HCT116 (cell line): ENCODE measurements at regions not wholly inside any gene's neighbourhood (a gene's known extent, or its start where the extent isn't known, plus 50 kb on each side); places are given as distances from the start of the nearest gene placed in this dataset.
"Not testable (repeated sequence)": the region's sequence is repeated elsewhere in the genome, so short reads cannot be mapped to it uniquely, and the experiment has no call there.

Experiments
- ATAC-seq: fragments of 200-7000 bp; cut with Tn5 transposase; 2 replicates; pipeline ENCODE4 v1.9.1; 2020; ENCODE audit warnings: mild to moderate bottlenecking, moderate library complexity
- BruUV-seq: library from RNA; stranded (reverse); fragments of 400-500 nt; replicated peaks from 2 replicates; lab custom pipeline; 2021; lab: Mats Ljungman, UMichigan
- CTCF ChIA-PET: fragments of 300-600 bp; sonication (Branson Sonifier 250); formaldehyde crosslinking; loops from one replicate; lab custom pipeline; 2021; ENCODE audit warnings: antibody characterized with exemption; lab: Charles Lee
- POLR2A ChIA-PET: fragments of 300-600, 350-600 bp; sonication (Branson Sonifier 250); formaldehyde crosslinking; loops from one replicate; lab custom pipeline; 2021; ENCODE audit warnings: antibody characterized with exemption; lab: Charles Lee
- RAD21 ChIA-PET, 2 experiments: fragments of 300-600 bp; sonication (Branson Sonifier 250); formaldehyde crosslinking; loops; one replicate each; lab custom pipeline; 2023; ENCODE audit warnings: low total read pairs in 2 of 2; ENCODE audit not compliant: uncharacterized antibody in 2 of 2, unreplicated experiment in 2 of 2, low non-redundant PET in 1 of 2; lab: Charles Lee
- DNase-seq: peaks from one replicate; pipeline ENCODE4 v3.0.0-alpha.2; 2010; ENCODE audit warnings: low read depth, low spot score
- H2AFZ ChIP-seq: fragments of 200-600 bp; shearing (Covaris generic), sonication (generic); 2 replicates; pipeline ENCODE4 v1.6.1; 2017; ENCODE audit warnings: low read depth, mixed run types, mixed read lengths, antibody characterized with exemption, low read length; ENCODE audit not compliant: poor library complexity, severe bottlenecking
- H3K27ac ChIP-seq: 2 replicates; pipeline ENCODE4 v1.5.1; 2012; ENCODE audit warnings: low read depth, low read length
- H3K27me3 ChIP-seq: fragments of 200-600 bp; sonication (generic); 2 replicates; pipeline ENCODE4 v1.6.1; 2016; ENCODE audit warnings: mixed run types, low read length, mixed read lengths; ENCODE audit not compliant: insufficient read depth
- H3K36me3 ChIP-seq, 2 experiments: fragments of 200-500 bp in 1 of 2; fragments of 200-600 bp in 1 of 2; sonication (Bioruptor generic) in 1 of 2; sonication (generic) in 1 of 2; 2 replicates each; pipeline versions ENCODE4 v1.5.1 to v1.6.1; 2014 to 2016; ENCODE audit warnings: low read length in 2 of 2, inconsistent platforms in 1 of 2, mixed read lengths in 1 of 2, mixed run types in 1 of 2; ENCODE audit not compliant: insufficient read depth in 2 of 2, control insufficient read depth in 1 of 2
- H3K4me1 ChIP-seq, 2 experiments: fragments of 200-600 bp in 1 of 2; sonication (generic) in 1 of 2; 2 replicates each; pipeline versions ENCODE4 v1.5.1 to v1.6.1; 2012 to 2017; ENCODE audit warnings: low read length in 2 of 2, inconsistent platforms in 1 of 2, mild to moderate bottlenecking in 1 of 2, mixed read lengths in 1 of 2, mixed run types in 1 of 2, moderate library complexity in 1 of 2; ENCODE audit not compliant: insufficient read depth in 2 of 2, control insufficient read depth in 1 of 2
- H3K4me2 ChIP-seq: fragments of 200-600 bp; sonication (generic); 2 replicates; pipeline ENCODE4 v1.6.1; 2017; ENCODE audit warnings: mixed run types, low read length, mixed read lengths
- H3K4me3 ChIP-seq, 2 experiments: fragments of 200-600 bp in 1 of 2; sonication (generic) in 1 of 2; replicated peaks in 1 of 2; 2 replicates each; pipeline ENCODE4 v1.5.1; 2011 to 2016; ENCODE audit warnings: low read length in 2 of 2, control low read depth in 1 of 2, low read depth in 1 of 2, mild to moderate bottlenecking in 1 of 2, mixed read lengths in 1 of 2, mixed run types in 1 of 2
- H3K79me2 ChIP-seq: fragments of 200-600 bp; sonication (generic); 2 replicates; pipeline ENCODE4 v1.6.1; 2017; ENCODE audit warnings: mild to moderate bottlenecking, mixed run types, low read length, moderate library complexity, mixed read lengths; ENCODE audit not compliant: insufficient read depth
- H3K9ac ChIP-seq: fragments of 200-600 bp; sonication (generic); 2 replicates; pipeline ENCODE4 v1.6.1; 2016; ENCODE audit warnings: low read length, mixed read lengths
- H3K9me2 ChIP-seq: fragments of 200-600 bp; sonication (generic), shearing (Covaris generic); 2 replicates; pipeline ENCODE4 v1.6.1; 2017; ENCODE audit warnings: mixed run types, mild to moderate bottlenecking, moderate library complexity; ENCODE audit not compliant: insufficient read depth
- H3K9me3 ChIP-seq, 2 experiments: fragments of 200-500 bp in 1 of 2; fragments of 200-600 bp in 1 of 2; sonication (Bioruptor generic) in 1 of 2; sonication (generic) in 1 of 2; 2 replicates each; pipeline ENCODE4 v1.6.1; 2014 to 2017; ENCODE audit warnings: low read length in 2 of 2, mixed read lengths in 2 of 2, inconsistent platforms in 1 of 2, low read depth in 1 of 2, mild to moderate bottlenecking in 1 of 2, mixed run types in 1 of 2, moderate library complexity in 1 of 2; ENCODE audit not compliant: control insufficient read depth in 1 of 2, insufficient read depth in 1 of 2
- H4K20me1 ChIP-seq: fragments of 200-600 bp; sonication (generic), shearing (Covaris generic); 2 replicates; pipeline ENCODE4 v1.6.1; 2017; ENCODE audit warnings: mixed run types, mild to moderate bottlenecking, moderate library complexity; ENCODE audit not compliant: insufficient read depth
- intact Hi-C: fragments of 100-400 bp; cut with micrococcal nuclease; formaldehyde crosslinking; loops from 2 replicates; pipeline ENCODE4 v1.10.0; 2022

GRCh38 chr2:90097617-90098016, 1406.1 kb downstream of the RPIA start:
- H3K9me2 ChIP-seq, H3K9ac ChIP-seq, RAD21 ChIA-PET, H3K79me2 ChIP-seq, H3K4me1 ChIP-seq, intact Hi-C loops, H3K36me3 ChIP-seq, DNase-seq, H3K4me2 ChIP-seq, CTCF ChIA-PET, H3K27ac ChIP-seq, H4K20me1 ChIP-seq, BruUV-seq, H3K27me3 ChIP-seq, H3K9me3 ChIP-seq, POLR2A ChIA-PET, H2AFZ ChIP-seq, H3K4me3 ChIP-seq: not testable (repeated sequence)
- peak; percentile 55; the same call in 1 of the 2 replicates for ATAC-seq

DNA sequence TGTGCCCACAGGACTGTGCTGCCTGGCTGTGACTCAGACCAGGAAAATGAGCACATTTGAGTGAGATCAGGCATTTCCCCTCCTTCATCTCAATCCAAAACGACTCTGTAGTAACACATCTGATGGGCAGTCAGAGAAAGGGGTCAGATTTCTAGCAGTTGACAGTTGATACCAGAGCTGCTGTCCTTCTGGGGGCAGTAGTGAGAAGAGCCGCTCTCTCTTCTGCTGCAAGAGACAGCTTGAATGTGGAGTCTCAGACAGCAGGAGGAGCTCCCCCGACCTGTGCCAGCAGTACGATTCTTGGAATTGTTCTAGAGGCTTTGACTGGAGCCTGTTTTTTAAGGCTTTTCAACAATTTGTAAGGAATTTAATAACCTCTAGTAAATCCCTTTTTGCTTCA, 1413.7 kb downstream of the RPIA start:
- H3K79me2 ChIP-seq, H3K27ac ChIP-seq, H3K4me1 ChIP-seq, ATAC-seq, H3K27me3 ChIP-seq, H3K4me2 ChIP-seq, H3K36me3 ChIP-seq, RAD21 ChIA-PET, H2AFZ ChIP-seq, BruUV-seq, intact Hi-C loops, H3K9ac ChIP-seq, H3K9me2 ChIP-seq, H4K20me1 ChIP-seq, CTCF ChIA-PET, H3K4me3 ChIP-seq, POLR2A ChIA-PET, DNase-seq, H3K9me3 ChIP-seq: not testable (repeated sequence)

GRCh38 chr2:90123409-90123808, 1431.9 kb downstream of the RPIA start:
- H3K27ac ChIP-seq, CTCF ChIA-PET, H3K9me2 ChIP-seq, DNase-seq, POLR2A ChIA-PET, H3K4me2 ChIP-seq, H3K36me3 ChIP-seq, H3K4me1 ChIP-seq, H3K79me2 ChIP-seq, H2AFZ ChIP-seq, ATAC-seq, BruUV-seq, H3K9ac ChIP-seq, H3K4me3 ChIP-seq, H3K27me3 ChIP-seq, intact Hi-C loops, RAD21 ChIA-PET, H4K20me1 ChIP-seq, H3K9me3 ChIP-seq: not testable (repeated sequence)

DNA sequence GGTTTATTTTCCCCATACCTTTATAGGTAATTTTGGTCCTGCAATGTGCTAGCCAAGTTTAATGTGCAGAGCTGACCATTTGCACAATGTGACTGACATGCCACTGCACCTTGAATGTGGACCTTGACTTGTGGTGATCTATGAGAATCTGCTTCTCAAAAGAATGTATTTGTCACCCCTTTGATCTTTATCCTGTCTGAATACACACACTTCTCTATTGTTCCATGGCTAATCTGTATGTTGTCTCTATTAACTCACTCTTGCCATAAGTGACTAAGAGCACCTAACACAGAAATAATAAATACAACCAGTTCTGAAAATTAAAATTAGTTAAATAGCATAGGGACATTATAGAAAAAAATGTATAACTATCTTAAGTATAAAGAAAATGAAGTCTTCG, 1447.6 kb downstream of the RPIA start:
- POLR2A ChIA-PET = not testable (repeated sequence)

GRCh38 chr2:90141558-90141957, 1450.1 kb downstream of the RPIA start:
- H3K9me3 ChIP-seq, intact Hi-C loops, H3K4me3 ChIP-seq, H3K4me1 ChIP-seq, POLR2A ChIA-PET, H3K36me3 ChIP-seq, DNase-seq, ATAC-seq, H3K9ac ChIP-seq, RAD21 ChIA-PET, H3K27ac ChIP-seq, H3K9me2 ChIP-seq, BruUV-seq, H3K79me2 ChIP-seq, CTCF ChIA-PET, H3K27me3 ChIP-seq, H4K20me1 ChIP-seq, H2AFZ ChIP-seq, H3K4me2 ChIP-seq: not testable (repeated sequence)

More for the DNA sequence above, 1447.6 kb downstream of the RPIA start:
- H3K9me2 ChIP-seq, H3K79me2 ChIP-seq, H3K9me3 ChIP-seq, DNase-seq, ATAC-seq, BruUV-seq, intact Hi-C loops, H3K4me3 ChIP-seq, H3K4me2 ChIP-seq, CTCF ChIA-PET, H3K4me1 ChIP-seq, H3K27ac ChIP-seq, H2AFZ ChIP-seq, RAD21 ChIA-PET, H3K27me3 ChIP-seq, H3K9ac ChIP-seq, H4K20me1 ChIP-seq, H3K36me3 ChIP-seq: not testable (repeated sequence)
